SU-DHL-6 (cell line): ENCODE measurements at regions not wholly inside any gene's neighbourhood (a gene's known extent, or its start where the extent isn't known, plus 50 kb on each side); places are given as distances from the start of the nearest gene placed in this dataset.

Experiments
- H2AFZ ChIP-seq: fragments of 200-600 bp; sonication (generic); 2 replicates; pipeline ENCODE4 v1.6.1; 2014; ENCODE audit warnings: low read depth, mild to moderate bottlenecking, moderate library complexity, mixed read lengths, antibody characterized with exemption, low read length; ENCODE audit not compliant: severe bottlenecking
- H3F3A ChIP-seq: fragments of 200-600 bp; shearing (Covaris generic); 2 replicates; pipeline ENCODE4 v1.6.0; 2016; ENCODE audit warnings: antibody characterized with exemption, mild to moderate bottlenecking; ENCODE audit not compliant: insufficient read depth
- H3K27ac ChIP-seq: fragments of 200-600 bp; sonication (generic); 2 replicates; pipeline ENCODE4 v1.5.1; 2016; ENCODE audit warnings: low read depth, mild to moderate bottlenecking, low read length, moderate library complexity, mixed read lengths
- H3K27me3 ChIP-seq: fragments of 200-600 bp; sonication (generic), shearing (Covaris generic); 2 replicates; pipeline ENCODE4 v1.6.0; 2014; ENCODE audit warnings: mild to moderate bottlenecking, low read length
- H3K36me3 ChIP-seq: fragments of 200-600 bp; sonication (generic); 2 replicates; pipeline ENCODE4 v1.6.1; 2014; ENCODE audit warnings: mild to moderate bottlenecking, low read length, mixed read lengths
- H3K4me2 ChIP-seq: fragments of 300-600, 200-600 bp; shearing (Covaris generic), sonication (generic); 2 replicates; pipeline ENCODE4 v1.6.0; 2014; ENCODE audit warnings: low read length, low read depth, mild to moderate bottlenecking; ENCODE audit not compliant: poor library complexity, severe bottlenecking
- H3K4me3 ChIP-seq: fragments of 200-600 bp; sonication (generic); 2 replicates; pipeline ENCODE4 v1.5.1; 2014; ENCODE audit warnings: antibody characterized with exemption, low read length, mild to moderate bottlenecking, mixed read lengths; ENCODE audit not compliant: insufficient read depth, poor library complexity, severe bottlenecking
- H3K79me2 ChIP-seq: fragments of 200-600 bp; sonication (generic); 2 replicates; pipeline ENCODE4 v1.6.1; 2014; ENCODE audit warnings: mild to moderate bottlenecking, low read length, moderate library complexity; ENCODE audit not compliant: insufficient read depth
- H3K9ac ChIP-seq: fragments of 200-600 bp; sonication (generic); 2 replicates; pipeline ENCODE4 v1.7.0; 2014; ENCODE audit warnings: mild to moderate bottlenecking, low read length
- H3K9me2 ChIP-seq: fragments of 200-600 bp; sonication (generic); replicated peaks from 2 replicates; pipeline ENCODE4 v1.6.1; 2014; ENCODE audit warnings: low read length; ENCODE audit not compliant: insufficient read depth
- H3K9me3 ChIP-seq: fragments of 200-600 bp; sonication (generic); 2 replicates; pipeline ENCODE4 v1.6.1; 2014; ENCODE audit warnings: low read length, mixed read lengths; ENCODE audit not compliant: insufficient read depth
- H4K20me1 ChIP-seq: fragments of 200-600 bp; sonication (generic); 2 replicates; pipeline ENCODE4 v1.6.1; 2014; ENCODE audit warnings: low read depth, mild to moderate bottlenecking, antibody characterized with exemption, low read length, moderate library complexity, mixed read lengths
- CTCF ChIP-seq: fragments of 200-600 bp; sonication (generic); IDR thresholded peaks from one replicate; pipeline ENCODE4 v1.5.1; 2017; ENCODE audit warnings: antibody characterized with exemption, mild to moderate bottlenecking, low read length, moderate library complexity; ENCODE audit not compliant: insufficient read depth, poor library complexity, severe bottlenecking
- EZH2phosphoT487 ChIP-seq: fragments of 200-600 bp; sonication (generic), shearing (Covaris generic); conservative IDR thresholded peaks from 2 replicates; pipeline ENCODE4 v1.6.1; 2018; ENCODE audit warnings: mild to moderate bottlenecking, antibody characterized with exemption, low read length, moderate library complexity, mixed read lengths

DNA sequence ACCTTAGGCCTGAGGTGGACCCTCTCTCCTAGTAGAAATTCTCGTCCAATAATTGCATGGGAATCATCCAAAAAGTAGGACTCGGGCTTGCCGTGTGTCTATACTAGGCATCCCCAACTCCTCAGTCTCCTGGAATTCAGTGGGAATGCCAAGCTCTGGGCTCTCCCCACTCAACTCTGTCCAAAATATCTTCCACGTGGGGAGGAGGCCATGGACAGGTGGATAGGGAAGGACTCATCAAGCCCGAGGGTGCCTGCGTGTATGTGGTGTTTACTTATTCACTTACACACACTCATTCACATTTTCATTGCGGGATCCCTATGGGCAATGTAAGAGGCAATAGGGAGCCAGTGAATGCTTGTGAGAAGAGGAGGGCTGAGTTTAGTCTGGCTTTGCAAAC lies 383.3 kb downstream of the MN1 start:
- no peak overlapping the region for H3K27ac ChIP-seq

GRCh38 chr22:27419473-27419872 lies 382.1 kb downstream of the MN1 start:
- no peak overlapping the region for H3K9ac ChIP-seq
- H2AFZ ChIP-seq: no peak overlapping the region
- H3K27me3 ChIP-seq: no peaks in the 10 kb centered on the region
- H3K4me2 ChIP-seq: no peak overlapping the region
- no peaks in the 10 kb centered on the region for H3K9me2 ChIP-seq
- H4K20me1 ChIP-seq: no peaks in the 10 kb centered on the region
- H3K79me2 ChIP-seq: no peaks in the 10 kb centered on the region
- H3K27ac ChIP-seq: no peak overlapping the region
- H3K4me3 ChIP-seq: no peak overlapping the region
- H3F3A ChIP-seq: no peaks in the 10 kb centered on the region
- no peaks in the 10 kb centered on the region for H3K9me3 ChIP-seq
- no peaks in the 10 kb centered on the region for H3K36me3 ChIP-seq
- TF ChIP-seq CTCF (no peak), EZH2phosphoT487 (no peak)

More for the DNA sequence above, 383.3 kb downstream of the MN1 start:
- TF ChIP-seq EZH2phosphoT487: no peak
- no peak for TF ChIP-seq CTCF
- Histone ChIP-seq H3K79me2 (no peaks in the 10 kb centered on the region), H3K4me2 (no peak overlapping the region), H3K9me3 (no peaks in the 10 kb centered on the region), H4K20me1 (no peaks in the 10 kb centered on the region), H3K9me2 (no peaks in the 10 kb centered on the region), H3K36me3 (no peaks in the 10 kb centered on the region), H3F3A (no peaks in the 10 kb centered on the region), H3K4me3 (no peak overlapping the region), H3K27me3 (no peaks in the 10 kb centered on the region), H3K9ac (no peak overlapping the region), H2AFZ (no peak overlapping the region)

DNA sequence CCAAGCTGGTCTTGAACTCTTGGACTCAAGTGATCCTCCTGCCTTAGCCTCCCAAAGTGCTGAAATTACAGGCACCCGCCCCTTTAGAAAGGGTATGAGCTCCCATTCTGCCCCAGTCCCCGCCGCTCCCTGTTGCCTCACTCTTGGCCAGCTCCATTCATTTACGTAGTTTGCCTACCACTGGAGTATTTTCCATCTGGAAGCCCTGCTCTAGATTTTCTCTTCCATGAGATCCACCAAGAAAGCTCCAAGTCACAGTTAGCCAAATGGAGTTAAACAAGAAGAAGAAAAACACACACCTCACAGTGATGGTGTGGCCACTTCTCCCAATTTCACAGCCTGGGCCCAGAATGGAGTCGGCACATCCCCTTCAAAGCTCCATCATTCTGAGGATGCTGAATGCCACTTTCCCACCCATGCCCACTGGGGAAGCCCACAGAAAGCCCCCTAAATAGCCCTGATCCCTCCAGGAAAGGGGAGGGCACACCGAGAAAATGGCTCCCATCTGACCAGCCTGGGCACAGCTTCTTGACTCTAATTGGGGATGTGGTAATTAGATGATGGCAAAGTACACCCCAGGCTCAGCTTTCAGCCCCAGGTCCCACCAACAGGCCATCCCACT lies 381.2 kb downstream of the MN1 start:
- H3K9ac ChIP-seq: no peak overlapping the region
- H3K27me3 ChIP-seq: no peaks in the 10 kb centered on the region
- H2AFZ ChIP-seq: no peak overlapping the region
- no peaks in the 10 kb centered on the region for H3K9me2 ChIP-seq
- H3F3A ChIP-seq: no peaks in the 10 kb centered on the region
- H3K9me3 ChIP-seq: no peaks in the 10 kb centered on the region
- no peaks in the 10 kb centered on the region for H3K36me3 ChIP-seq
- H3K4me3 ChIP-seq: no peak overlapping the region
- no peak for TF ChIP-seq EZH2phosphoT487
- no peak for TF ChIP-seq CTCF
- no peaks in the 10 kb centered on the region for H3K79me2 ChIP-seq
- no peak overlapping the region for H3K4me2 ChIP-seq
- no peaks in the 10 kb centered on the region for H4K20me1 ChIP-seq
- no peak overlapping the region for H3K27ac ChIP-seq
